Embryonic facial prominence (tissue), 1 donor: ENCODE measurements at regions not wholly inside any gene's neighbourhood (a gene's known extent, or its start where the extent isn't known, plus 50 kb on each side); places are given as distances from the start of the nearest gene placed in this dataset.

Source experiments
- DNase-seq: peaks from one replicate; pipeline ENCODE4 v3.0.0-alpha.2; 2016; ENCODE audit errors: extremely low spot score

DNA sequence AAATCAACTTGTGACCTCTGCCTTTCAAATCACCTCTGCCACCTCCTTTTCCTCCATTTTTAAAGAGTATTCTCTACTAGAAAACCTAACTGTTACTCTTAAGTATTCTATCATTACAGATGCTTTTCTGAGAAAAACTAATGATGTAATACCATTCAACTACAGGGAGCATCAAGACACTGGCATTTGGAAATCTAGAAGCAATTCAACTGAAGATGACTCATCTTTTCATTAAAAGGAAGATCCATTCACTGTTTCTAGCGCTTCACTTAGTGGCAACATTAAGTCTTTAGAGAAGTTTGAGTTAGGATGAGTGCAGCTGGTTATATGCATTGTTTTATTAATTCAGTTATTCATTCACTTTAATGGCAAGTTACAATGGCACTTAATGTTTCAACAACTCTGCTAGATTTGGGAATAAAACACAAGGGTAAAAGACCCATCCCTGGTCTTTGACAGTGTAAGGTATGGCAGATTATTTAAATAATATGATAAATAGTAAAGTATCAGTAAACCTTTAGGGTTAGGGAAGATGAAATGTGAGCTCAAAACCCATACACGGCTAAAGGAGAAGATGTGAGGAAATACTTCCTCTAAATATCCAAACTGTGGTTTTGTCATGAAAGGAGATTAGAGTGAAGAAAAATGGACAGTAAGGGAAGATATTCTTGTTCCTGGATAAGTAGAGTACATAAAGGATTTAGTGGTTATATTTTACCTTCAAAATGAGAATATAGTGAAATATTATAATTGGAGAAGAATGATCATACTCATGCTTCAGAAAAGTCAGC lies 61.7 kb downstream of the KCNJ2 start:
- no peak for DNase-seq

DNA sequence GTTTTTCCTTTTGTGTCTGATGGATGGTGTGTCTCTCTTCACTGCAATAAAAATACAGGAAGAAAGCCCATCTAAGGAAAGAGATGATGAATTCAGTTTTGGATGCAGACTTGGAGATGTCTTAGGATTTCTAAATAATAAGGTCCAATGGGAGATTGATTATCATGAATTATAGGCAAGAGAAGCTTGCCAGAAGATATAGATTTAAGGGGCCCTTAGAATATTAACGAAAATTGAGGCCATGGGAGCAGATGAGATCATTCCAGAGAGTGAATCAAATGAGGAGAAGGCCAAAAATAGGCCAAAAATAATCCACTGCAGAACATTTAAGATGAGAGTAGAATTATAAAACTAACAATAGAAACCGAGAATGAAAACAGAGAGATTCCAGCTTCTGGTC lies 63.1 kb downstream of the KCNJ2 start:
- DNase-seq = no peak

DNA sequence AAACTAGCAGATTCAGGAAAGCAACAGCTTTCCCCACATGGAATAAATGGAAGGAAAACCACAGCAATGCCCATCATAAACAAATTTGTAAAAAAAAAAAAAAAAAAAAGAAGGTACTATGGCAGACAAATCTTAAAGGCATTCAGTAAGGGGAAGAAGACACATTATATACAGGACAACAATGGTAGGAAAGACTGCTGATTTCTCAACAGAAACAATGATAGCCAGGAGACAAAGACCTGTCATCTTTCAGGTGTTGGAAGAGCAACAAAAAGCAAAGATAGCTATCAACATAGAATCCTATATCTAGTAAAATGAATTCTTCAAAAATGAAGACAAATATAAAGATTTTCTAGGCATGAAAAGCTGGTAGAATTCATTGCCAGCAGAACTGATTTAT lies 65.9 kb downstream of the KCNJ2 start:
- DNase-seq = no peak

- no peak for DNase-seq
These were observed 68.9 kb downstream of the KCNJ2 start for GRCh38 chr17:70238228-70238627.

DNA sequence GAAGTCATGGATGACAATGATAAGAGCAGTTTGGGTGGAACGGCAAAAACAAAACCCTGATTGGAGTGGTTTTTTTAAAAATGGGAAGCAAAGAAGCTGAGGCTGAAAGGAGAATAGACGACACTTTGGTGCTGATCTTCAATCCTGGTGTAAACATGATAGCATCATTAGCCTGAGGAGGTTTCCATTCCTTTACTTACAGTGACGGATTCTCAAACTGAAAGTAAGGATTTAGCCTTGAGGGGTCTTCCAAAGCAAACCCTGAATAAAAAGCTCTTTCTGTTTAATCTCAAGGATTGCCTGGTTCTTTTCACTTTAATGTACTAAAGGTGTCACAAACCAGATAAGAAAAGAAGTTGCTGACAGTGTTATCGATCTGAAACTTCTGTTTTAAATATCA lies 69.3 kb downstream of the KCNJ2 start:
- no peak for DNase-seq

GRCh38 chr17:70239391-70239826 lies 70.1 kb downstream of the KCNJ2 start:
- no peak for DNase-seq

GRCh38 chr17:70241071-70241470 lies 71.7 kb downstream of the KCNJ2 start:
- no peak for DNase-seq

DNA sequence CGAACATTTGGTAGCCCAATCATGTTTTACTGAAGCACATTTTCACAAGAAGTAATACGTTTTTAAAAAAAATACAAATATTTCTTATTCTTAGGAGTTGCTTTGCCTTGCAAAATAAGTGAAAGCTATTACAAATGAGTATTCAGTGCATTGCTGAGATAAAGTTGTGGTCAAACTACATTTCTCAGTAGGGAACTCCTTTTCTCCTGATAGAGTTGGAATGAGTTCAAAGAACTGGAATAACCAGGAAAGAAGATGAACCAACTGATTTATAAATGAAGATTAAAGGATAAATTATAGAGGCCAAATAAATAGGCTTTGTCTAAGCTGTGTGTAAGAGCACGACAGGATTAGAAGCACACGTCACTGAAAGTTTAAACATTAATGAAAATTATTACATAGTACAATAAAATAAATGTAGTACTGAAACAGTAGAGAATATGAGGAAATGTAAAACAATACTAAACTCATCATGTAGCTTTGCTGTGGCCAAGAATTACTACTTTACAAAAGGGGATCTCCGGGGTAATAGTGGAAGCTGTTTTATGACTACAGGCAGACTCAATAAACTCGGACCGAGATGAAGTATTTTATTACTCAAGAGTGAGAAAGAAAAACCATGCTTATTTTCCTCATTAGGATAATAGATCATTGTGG lies 73.6 kb downstream of the KCNJ2 start:
- DNase-seq = no peak

GRCh38 chr17:70251706-70252105 lies 82.4 kb downstream of the KCNJ2 start:
- DNase-seq = no peak

- DNase-seq = no peak
These were observed 85.6 kb downstream of the KCNJ2 start for GRCh38 chr17:70254735-70255460.

GRCh38 chr17:70256751-70257150 lies 87.4 kb downstream of the KCNJ2 start:
- no peak for DNase-seq

GRCh38 chr17:70258465-70258864 lies 89.1 kb downstream of the KCNJ2 start:
- DNase-seq = no peak

- no peak for DNase-seq
These were observed 90.1 kb downstream of the KCNJ2 start for GRCh38 chr17:70259400-70259799.

DNA sequence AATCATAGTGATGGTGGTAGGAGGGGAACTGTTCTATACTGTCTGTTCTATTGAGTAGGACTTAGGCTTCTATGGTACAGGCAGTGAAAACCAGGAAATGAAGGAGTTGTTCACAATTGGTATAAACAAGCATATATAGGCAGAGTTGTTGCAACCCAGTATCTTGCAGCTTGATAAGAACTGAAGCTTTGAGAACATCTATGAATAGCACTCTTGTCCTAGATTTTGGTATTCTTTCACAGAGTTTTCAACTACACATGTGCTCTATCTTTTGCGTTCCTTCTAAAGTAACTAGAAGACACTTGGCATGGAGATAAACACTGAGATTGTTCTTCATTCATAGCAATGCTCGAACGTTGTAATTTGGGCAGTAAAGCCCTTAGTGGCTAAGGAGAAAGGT lies 91.8 kb downstream of the KCNJ2 start:
- no peak for DNase-seq

GRCh38 chr17:70265471-70265870 lies 96.1 kb downstream of the KCNJ2 start:
- no peak for DNase-seq

- no peak for DNase-seq
These were observed 97.1 kb downstream of the KCNJ2 start for GRCh38 chr17:70266394-70266793.

- DNase-seq = no peak
These were observed 99.1 kb downstream of the KCNJ2 start for GRCh38 chr17:70268383-70268782.

DNA sequence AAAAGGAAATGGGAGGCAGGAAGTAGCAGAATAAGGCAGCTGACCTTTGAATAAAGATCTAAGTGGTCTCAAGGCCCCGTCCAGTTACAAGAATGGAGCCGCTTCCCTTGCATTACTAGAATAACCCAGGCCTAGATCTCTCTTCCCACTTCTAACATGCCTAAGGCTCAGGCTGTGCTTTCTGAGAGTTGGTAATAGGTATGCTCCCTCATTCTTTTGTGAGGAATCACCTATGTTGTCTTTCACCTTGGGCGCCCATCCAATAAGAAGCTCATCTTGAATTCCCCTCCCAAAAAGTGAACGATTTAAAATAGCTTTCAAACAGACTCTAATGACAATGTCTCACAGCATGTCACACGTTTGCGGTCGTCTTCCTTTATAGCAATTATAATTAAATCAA lies 101.2 kb downstream of the KCNJ2 start:
- no peak for DNase-seq

- no peak for DNase-seq
These were observed 101.9 kb downstream of the KCNJ2 start for GRCh38 chr17:70271200-70271599.

DNA sequence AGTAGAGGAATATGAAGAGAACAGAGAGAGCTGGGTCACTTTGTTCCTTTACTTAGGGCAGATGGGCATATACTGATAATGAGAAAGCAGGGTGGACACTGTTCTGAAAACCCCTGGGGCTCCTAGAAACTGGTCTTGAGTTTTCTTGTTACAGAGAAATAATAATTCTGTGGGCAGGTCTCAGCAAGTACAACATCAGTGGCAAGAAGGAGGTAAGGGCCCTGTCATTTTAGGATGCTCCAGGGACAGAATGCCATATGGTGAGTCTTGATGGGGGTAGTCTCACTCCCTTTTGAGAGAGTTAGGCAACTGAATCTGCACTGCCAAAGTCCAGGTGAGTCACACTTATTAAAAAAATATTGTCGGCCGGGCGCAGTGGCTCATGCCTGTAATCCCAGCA lies 102.3 kb downstream of the KCNJ2 start:
- no peak for DNase-seq

DNA sequence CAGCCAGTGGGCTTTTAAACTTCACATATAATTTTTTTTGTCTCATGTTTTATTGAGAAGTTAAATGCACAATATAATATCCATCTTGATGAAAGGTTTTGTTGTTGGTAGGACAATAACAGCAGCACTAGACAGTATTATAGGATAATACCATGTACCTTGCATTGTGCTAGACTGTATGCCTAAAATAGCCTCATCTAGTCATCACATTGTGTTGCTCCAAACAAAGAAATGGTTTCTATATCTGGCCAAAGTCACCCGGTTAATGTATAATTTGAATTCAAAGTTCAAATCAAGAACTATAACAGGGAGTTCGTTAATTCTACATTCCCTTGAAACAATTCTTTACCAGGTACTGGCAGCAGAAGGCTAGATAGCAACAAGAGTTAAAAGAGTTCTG lies 104.9 kb downstream of the KCNJ2 start:
- no peak for DNase-seq

GRCh38 chr17:70276906-70277305 lies 107.6 kb downstream of the KCNJ2 start:
- DNase-seq = no peak
